NCI-H345 treated with DMSO at 0.1 percent for 48 hours (cell line): ENCODE measurements at regions not wholly inside any gene's neighbourhood (a gene's known extent, or its start where the extent isn't known, plus 50 kb on each side); places are given as distances from the start of the nearest gene placed in this dataset.
"Not testable (repeated sequence)": the region's sequence is repeated elsewhere in the genome, so short reads cannot be mapped to it uniquely, and the experiment has no call there.

Source experiments
- DNase-seq: peaks from one replicate; lab custom pipeline; 2025; ENCODE audit not compliant: unreplicated experiment; lab: John Stamatoyannopoulos, UW

DNA sequence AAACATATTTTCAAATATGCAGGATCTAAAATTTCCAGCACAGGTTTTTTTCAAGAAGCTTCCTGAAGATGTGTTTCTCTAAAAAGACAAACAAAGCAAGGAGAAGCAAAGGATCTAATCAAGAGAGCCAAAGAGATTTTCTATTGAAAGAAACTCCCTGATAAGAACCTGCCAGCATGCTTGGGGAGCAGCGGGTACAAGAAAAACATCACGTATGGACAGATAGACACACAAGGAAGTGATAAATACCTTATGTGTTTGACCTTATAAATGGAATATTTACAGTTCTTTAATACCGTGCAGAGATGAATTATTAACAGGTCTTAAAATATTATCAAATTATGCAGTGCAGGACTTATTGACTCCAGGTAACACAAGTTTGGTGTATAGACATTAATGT is 562.1 kb downstream of the DACH1 start:
- no peak for DNase-seq

- DNase-seq: no peak
Observed at GRCh38 chr13:71303144-71303543, 563.9 kb downstream of the DACH1 start.

GRCh38 chr13:71300602-71301001 is 566.4 kb downstream of the DACH1 start:
- DNase-seq: no peak

DNA sequence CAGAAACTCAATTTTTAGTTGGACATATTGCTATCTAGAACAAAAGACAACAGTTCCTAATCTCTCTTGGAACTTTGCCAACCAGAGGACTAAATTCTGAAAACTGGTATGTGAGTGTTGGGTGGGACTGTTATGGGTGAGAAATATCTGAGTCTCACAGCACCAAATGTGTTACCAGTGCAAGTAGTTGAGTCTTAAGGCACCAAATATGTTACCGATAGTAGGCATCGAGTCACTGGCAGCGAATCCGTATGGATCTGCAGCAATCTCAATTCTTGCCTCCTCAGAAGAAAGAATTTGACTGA is 575.2 kb downstream of the DACH1 start:
- no peak for DNase-seq

- DNase-seq: peak; percentile 47
Observed at GRCh38 chr13:71290963-71291841, 575.8 kb downstream of the DACH1 start.

DNA sequence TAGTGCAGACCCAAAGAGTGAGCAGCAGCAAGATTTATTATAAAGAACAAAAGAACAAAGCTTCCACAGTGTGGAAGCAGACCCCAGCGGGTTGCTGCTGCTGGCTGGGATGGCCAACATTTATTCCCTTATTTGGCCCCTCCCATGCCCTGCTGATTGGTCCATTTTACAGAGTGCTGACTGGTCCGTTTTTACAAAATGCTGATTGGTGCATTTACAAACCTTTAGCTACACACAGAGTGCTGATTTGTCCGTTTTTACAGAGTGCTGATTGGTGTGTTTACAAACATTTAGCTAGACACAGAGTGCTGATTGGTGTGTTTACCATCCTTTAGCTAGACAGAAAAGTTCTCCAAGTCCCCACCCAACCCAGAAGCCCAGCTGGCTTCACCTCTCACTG is 577.0 kb downstream of the DACH1 start:
- DNase-seq: not testable (repeated sequence)

GRCh38 chr13:71285700-71286099 is 581.3 kb downstream of the DACH1 start:
- DNase-seq: no peak

DNA sequence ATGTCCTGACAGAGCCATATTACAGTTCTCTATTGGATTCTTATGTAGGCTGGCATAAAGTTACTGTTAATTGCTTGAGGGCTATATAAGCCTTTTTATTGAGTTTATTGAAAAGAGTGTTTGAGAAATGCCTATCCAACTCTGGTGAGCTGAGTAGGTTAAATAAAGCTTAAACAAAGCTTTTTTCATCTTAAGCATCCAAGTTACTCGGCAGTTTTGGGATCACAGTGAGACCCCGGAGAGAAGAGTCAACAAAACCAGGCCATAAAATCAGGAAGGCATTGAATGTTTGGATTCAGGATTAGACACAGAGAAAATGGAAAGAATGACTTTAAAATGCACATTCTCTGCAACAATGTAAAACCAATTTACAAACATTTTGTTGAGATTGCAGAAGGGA is 588.5 kb downstream of the DACH1 start:
- no peak for DNase-seq

DNA sequence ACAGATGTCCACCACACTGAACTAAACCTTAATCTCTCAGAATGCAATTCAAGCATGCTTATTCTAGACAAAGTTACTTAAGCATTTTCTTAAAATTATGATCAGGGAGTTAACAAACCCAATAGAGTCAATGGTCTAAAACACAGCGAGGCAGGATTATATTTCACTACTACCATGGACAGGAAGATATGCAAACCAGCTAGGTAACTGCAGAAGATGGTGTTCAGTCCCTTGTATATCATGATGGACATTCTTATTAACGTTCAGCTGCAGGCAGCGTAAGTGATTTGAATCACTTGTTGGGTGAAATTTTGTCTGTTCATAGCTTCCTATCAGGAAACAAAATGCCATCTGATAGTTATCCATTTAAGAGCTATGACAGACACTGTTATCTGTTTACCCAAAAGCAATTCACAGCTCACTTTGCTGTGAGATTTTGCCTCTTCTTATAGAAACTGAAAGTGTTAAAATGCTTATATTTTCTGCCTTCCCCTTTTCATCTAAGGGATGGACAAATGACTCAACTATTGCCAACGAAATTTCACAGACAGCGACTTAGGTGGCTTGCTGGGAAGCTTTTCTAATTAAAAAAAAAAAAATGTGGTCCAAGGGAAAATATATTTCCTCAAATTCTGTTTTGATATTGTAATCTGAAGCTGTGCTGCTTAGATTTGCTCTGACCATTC is 591.9 kb downstream of the DACH1 start:
- no peak for DNase-seq

- DNase-seq: no peak
Observed at GRCh38 chr13:71261256-71261655, 605.7 kb downstream of the DACH1 start.

DNA sequence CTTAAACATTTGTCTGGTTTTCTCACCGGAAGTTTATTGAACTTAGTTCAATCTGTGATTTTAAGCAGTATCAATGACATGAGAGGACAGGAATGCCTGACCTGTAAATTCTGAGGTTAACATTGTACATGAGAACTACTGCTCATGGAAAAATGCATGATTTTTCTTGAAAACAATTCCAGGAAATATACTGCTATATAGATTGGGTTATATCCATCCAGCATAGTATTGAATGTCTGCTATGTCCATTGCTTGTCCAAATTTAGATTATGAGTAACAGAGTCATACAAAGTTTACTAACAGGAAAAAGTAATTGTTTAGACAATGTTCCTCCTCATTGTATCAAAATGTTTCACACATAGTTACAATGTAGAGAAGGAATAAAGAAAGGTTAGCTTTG is 606.8 kb downstream of the DACH1 start:
- DNase-seq: no peak

GRCh38 chr13:71255633-71256032 is 611.4 kb downstream of the DACH1 start:
- no peak for DNase-seq

- no peak for DNase-seq
Observed at GRCh38 chr13:71254384-71254783, 612.6 kb downstream of the DACH1 start.

- no peak for DNase-seq
Observed at GRCh38 chr13:71252184-71252704, 614.8 kb downstream of the DACH1 start.

DNA sequence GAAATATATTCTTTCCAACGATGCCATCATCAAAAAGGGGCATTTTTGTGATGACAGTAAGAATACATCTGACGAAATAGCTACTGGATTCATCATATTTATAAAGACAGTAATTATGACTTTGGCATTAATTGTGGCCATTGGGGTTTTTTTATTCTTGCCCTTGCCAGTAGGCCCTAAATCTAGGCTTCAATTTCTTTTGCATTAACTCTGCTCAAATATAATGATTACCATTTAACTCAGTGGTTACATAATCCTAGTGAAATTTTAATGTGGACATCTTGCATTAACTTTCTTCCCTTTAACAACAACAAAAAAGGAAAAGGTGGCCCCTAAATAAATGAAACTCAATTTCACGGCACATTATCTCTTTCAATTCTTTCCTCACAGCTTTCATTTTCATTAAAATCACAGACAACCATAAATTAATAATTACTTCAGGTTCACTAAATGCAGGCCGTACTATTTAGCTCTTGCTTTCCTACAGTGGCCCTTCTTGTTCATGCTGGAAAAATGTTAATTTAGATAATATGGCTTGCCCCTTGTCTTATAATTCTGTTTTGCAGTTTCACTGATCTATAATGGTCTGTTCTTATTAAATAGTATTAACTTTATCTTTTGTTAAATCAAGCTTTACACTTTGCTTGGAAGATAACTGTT is 615.6 kb downstream of the DACH1 start:
- DNase-seq: no peak

- DNase-seq: no peak
Observed at GRCh38 chr13:71249011-71249410, 618.0 kb downstream of the DACH1 start.

- DNase-seq: no peak
Observed at GRCh38 chr13:71244161-71244560, 622.8 kb downstream of the DACH1 start.

- peak; percentile 71 for DNase-seq
Observed at GRCh38 chr13:71242201-71242600, 624.8 kb downstream of the DACH1 start.

GRCh38 chr13:71240911-71241310 is 626.1 kb downstream of the DACH1 start:
- DNase-seq: no peak

- no peak for DNase-seq
Observed at GRCh38 chr13:71237332-71237731, 629.7 kb downstream of the DACH1 start.

DNA sequence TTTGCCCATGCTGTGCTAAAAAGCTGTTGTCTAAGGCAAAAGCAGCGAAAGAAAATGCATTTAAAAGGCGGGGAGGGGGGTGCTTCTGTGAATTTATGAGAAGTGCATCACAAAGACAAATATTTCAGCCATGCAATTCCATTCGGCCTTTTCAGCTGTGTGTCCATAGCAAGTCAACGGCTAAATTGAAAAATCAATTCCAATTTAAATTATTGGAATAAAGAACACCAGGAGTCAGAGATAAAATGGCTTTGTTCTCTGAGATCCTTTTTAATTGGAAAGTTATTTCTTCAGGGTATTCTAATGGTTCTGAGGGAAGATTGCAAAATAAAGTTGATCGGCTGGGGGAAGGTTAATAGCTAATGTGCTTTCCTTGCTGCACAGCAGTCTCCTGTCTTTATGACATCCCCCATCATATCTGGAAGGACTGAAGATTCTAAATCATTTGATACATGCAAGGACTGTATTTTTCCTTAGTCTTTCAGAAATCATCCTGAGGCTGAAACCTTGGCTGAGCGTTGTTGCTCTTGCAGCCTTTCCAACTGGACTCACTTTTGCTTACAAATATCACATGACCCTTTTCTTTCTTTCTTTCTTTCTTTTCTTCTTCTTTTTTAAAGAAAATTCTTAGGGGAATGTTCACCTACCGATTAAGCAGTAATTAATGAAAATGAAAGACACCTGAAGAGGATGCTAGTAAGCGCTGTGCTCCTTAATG is 647.1 kb downstream of the DACH1 start:
- DNase-seq: no peak
